Upper lobe of right lung (tissue), 1 donor: ENCODE measurements at regions not wholly inside any gene's neighbourhood (a gene's known extent, or its start where the extent isn't known, plus 50 kb on each side); places are given as distances from the start of the nearest gene placed in this dataset.

Experiments used
- ATAC-seq: fragments of 200-7000 bp; cut with Tn5 transposase; one replicate; pipeline ENCODE4 v1.9.1; 2020; ENCODE audit warnings: mild to moderate bottlenecking, moderate library complexity
- DNase-seq: peaks from one replicate; pipeline ENCODE4 v3.0.0-alpha.2; 2020
- H3K27ac ChIP-seq: fragments of 200-600 bp; one replicate; pipeline ENCODE4 v1.8.0; 2022
- H3K27me3 ChIP-seq: fragments of 200-600 bp; one replicate; pipeline ENCODE4 v1.8.0; 2022; ENCODE audit warnings: mild to moderate bottlenecking
- H3K36me3 ChIP-seq: fragments of 200-600 bp; one replicate; pipeline ENCODE4 v1.8.0; 2022
- H3K4me1 ChIP-seq: fragments of 200-600 bp; one replicate; pipeline ENCODE4 v1.8.0; 2022
- H3K4me3 ChIP-seq: fragments of 200-600 bp; one replicate; pipeline ENCODE4 v1.8.0; 2022; ENCODE audit warnings: mild to moderate bottlenecking
- H3K9me3 ChIP-seq: fragments of 200-600 bp; one replicate; pipeline ENCODE4 v1.8.0; 2022
- intact Hi-C: fragments of 100-400 bp; cut with DNase I; formaldehyde crosslinking; loops from one replicate; pipeline ENCODE4 v1.11.0; 2022
- TF ChIP-seq, protein P1 (sequence below): fragments of 200-600 bp; IDR thresholded peaks from one replicate; pipeline ENCODE4 v1.8.0; 2022; ENCODE audit warnings: antibody characterized with exemption
- donor health status: DM: no; HTN: yes; CAD: no; lungs with severe emphysema.

DNA sequence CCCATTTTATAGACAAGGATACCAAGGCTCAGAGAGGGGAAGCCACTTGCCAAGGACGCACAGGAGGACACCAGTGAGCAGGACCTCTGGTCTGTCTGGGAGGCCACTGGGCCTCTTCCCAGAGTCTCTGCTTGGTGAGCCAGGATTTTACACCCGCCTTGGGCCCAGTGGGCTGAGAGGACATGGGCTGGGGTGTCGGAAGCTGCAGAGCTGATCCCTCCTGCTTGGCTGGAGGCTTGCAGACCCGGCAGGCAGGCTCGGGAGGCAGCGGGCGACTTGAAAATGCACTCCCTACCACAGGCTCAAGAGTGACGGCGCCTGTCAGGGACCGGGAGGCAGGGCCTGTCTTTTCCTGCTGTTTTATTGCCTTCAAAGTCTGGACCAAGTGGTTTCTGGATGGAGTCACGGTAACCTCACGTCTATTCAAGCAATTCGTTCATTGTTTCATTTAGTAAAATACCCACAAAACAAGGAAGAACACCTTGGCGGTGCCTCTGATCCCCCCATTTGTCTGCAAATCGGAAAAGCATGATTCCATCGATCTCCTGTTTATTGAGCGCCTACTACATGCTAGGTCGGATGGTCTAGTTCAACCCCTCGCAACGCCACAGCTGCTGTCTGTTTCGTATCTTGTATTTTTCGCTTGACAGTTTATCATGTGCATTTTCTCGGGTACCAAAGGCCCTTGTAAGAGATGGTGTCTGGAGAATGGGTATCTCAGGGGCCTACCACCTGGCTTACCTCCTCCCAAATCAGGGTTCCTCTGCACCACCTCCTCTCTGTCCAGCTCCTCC is 108.1 kb upstream of the IER5L start:
- peak; percentile 57 for DNase-seq
- no peaks in the 10 kb centered on the region for H3K9me3 ChIP-seq
- no peaks in the 10 kb centered on the region for H3K27me3 ChIP-seq
- TF ChIP-seq, protein P1, sequence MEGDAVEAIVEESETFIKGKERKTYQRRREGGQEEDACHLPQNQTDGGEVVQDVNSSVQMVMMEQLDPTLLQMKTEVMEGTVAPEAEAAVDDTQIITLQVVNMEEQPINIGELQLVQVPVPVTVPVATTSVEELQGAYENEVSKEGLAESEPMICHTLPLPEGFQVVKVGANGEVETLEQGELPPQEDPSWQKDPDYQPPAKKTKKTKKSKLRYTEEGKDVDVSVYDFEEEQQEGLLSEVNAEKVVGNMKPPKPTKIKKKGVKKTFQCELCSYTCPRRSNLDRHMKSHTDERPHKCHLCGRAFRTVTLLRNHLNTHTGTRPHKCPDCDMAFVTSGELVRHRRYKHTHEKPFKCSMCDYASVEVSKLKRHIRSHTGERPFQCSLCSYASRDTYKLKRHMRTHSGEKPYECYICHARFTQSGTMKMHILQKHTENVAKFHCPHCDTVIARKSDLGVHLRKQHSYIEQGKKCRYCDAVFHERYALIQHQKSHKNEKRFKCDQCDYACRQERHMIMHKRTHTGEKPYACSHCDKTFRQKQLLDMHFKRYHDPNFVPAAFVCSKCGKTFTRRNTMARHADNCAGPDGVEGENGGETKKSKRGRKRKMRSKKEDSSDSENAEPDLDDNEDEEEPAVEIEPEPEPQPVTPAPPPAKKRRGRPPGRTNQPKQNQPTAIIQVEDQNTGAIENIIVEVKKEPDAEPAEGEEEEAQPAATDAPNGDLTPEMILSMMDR, result no peak
- H3K27ac ChIP-seq, result no peak overlapping the region
- peaks cover 18% of the 10 kb centered on the region for H3K4me1 ChIP-seq
- H3K4me3 ChIP-seq, result no peak overlapping the region
- no peak for ATAC-seq
- no peaks in the 10 kb centered on the region for H3K36me3 ChIP-seq
- intact Hi-C loops, result no loop called here

DNA sequence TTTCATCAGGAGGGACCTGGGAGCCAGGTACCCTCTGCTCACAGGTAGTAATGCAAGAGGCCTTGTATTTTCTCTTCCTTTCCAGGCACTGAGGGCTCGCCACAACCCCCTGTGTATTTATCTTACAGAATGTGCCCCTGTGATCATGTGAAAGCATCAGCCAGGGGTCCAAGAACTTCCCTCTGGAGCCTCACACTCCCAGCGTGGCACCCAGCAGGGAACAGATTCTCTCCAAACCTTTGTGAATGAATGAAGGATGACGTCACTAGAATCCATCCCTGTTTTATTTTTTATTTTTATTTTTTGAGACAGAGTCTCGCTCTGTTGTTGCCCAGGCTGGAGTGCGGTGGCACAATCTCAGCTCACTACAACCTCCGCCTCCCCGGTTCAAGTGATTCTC is 107.3 kb upstream of the IER5L start:
- Histone ChIP-seq H3K9me3 (no peaks in the 10 kb centered on the region), H3K36me3 (no peaks in the 10 kb centered on the region), H3K27ac (no peak overlapping the region), H3K27me3 (no peaks in the 10 kb centered on the region), H3K4me1 (peaks cover 14% of the 10 kb centered on the region), H3K4me3 (no peak overlapping the region)
- ATAC-seq (no peak), DNase-seq (peak; percentile 10)
- TF ChIP-seq, protein P1, result no peak
- intact Hi-C loops, result no loop called here

DNA sequence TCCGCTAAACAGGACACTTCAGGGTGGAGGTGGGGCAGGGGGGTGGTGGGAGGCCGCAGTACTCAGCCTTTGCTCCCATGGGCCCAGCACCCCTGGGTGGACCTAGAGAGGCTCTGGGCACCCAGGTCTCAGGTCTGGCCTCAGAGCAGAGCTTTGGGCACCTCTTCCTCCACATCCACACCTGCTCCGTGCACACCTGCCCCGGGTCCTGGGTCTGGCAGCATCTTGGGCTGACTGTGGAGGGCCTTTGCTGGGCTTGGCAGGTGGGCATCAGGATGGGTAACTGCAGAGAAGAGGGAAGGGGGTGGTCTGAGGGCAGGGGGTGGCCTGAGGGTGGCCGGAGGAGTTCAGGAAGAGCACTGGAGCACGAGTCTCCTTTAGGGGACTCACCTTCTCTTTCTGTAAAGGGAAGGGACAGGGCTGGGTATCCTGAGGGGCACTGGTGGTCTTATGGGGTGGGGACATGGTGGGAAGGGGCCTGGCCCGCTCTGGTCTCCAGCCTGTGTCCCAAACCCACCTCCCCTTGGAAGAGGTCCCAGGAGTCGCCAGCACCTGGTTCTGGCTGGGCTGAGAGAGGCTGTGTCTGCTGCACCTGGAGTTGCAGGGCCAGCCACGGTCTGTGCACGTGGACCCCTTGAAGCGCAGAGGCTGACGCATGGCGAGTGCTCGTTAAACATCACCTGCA is 106.7 kb upstream of the IER5L start:
- ATAC-seq, result no peak

DNA sequence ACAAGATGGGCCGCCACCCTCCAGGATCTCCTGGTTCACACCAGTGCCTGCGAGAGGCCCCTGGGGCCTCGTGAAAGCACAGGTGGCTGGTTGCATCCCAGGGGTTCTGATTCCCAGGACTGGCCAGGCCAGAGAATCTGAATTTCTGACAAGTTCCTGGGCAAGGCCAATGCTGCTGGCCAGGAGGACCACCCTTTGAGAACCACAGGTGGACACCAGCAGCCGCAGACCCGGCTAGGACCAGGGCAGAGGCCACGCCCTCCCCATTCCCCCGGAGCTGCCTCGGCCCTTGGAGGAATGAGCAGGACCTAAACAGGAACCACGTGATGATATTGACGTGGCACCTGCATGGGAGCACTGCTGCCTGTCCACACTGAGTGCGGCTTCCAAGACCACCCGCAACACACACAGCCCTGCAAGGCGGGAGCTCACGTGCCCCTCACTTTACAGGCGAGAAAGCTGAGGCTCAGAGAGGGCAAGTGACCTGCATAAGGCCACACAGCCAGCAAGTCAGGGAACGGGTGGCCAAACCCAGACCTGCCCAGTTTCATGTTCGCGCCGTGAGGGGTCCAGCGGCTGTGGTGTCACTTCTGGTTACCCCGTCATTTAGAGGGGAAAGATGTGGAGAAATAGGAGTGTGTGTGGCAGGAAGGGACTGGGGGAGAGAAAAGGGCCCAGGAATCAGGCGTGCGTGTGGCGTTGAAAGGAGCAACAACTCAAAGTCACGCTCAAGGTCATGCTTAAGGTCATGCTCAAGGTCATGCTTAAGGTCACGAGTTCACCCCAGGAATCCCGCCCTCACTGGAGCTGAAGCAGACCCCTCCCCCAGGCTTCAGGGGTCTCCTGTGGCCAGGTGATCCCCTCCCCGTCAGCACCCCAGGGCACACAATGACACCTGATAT is 105.9 kb upstream of the IER5L start:
- TF ChIP-seq, protein P1, result no peak
- peak overlapping the region; percentile 77 for H3K27ac ChIP-seq
- DNase-seq, result peak; percentile 56

More for the DNA sequence above, 106.7 kb upstream of the IER5L start:
- Histone ChIP-seq H3K27ac (no peak overlapping the region), H3K4me1 (peaks cover 14% of the 10 kb centered on the region), H3K27me3 (no peaks in the 10 kb centered on the region), H3K9me3 (no peaks in the 10 kb centered on the region), H3K36me3 (no peaks in the 10 kb centered on the region), H3K4me3 (no peak overlapping the region)
- intact Hi-C loops, result no loop called here
- TF ChIP-seq, protein P1, result no peak
- DNase-seq, result peak; percentile 60

DNA sequence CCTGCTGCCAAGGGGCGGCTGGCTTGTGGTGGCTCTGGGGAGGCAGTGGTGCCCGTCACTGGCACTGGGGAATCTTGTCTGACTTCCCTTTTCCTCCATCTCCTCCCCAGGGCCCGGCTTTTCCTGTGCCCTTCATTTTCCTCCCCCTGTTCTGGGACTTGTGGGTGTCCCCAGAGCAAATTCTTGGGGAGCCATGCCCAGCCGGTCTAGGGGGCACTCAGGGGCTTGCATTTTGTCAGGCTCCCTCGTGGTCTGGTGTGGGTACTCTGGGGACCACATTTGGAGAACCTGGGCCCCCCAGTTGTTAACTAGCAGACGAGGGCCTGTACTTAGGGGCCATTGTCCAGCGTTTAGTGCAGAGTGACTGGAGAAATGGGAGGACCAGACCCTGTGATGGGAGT is 105.2 kb upstream of the IER5L start:
- ATAC-seq (peak; percentile 4), DNase-seq (peak; percentile 66)
- peak overlapping the region; percentile 60 for H3K4me3 ChIP-seq
- H3K27ac ChIP-seq, result peak overlapping the region; percentile 77
- H3K36me3 ChIP-seq, result no peaks in the 10 kb centered on the region
- no peaks in the 10 kb centered on the region for H3K9me3 ChIP-seq
- peaks cover 14% of the 10 kb centered on the region for H3K4me1 ChIP-seq
- TF ChIP-seq, protein P1, result no peak
- intact Hi-C loops, result no loop called here
- H3K27me3 ChIP-seq, result no peaks in the 10 kb centered on the region

More for the DNA sequence above, 105.9 kb upstream of the IER5L start:
- intact Hi-C loops, result no loop called here
- H3K36me3 ChIP-seq, result no peaks in the 10 kb centered on the region
- peaks cover 14% of the 10 kb centered on the region for H3K4me1 ChIP-seq
- no peaks in the 10 kb centered on the region for H3K27me3 ChIP-seq
- H3K4me3 ChIP-seq, result peak overlapping the region; percentile 60
- H3K9me3 ChIP-seq, result no peaks in the 10 kb centered on the region
- no peak for ATAC-seq
